Lower leg skin (tissue), 3 donors: ENCODE measurements at regions not wholly inside any gene's neighbourhood (a gene's known extent, or its start where the extent isn't known, plus 50 kb on each side); places are given as distances from the start of the nearest gene placed in this dataset.

Experiments
- CTCF ChIP-seq, 3 donors: fragments of 450-650 bp; IDR thresholded peaks; one replicate each; pipeline ENCODE4 v1.5.1; 2016; ENCODE audit warnings: antibody characterized with exemption in 3 of 3, mild to moderate bottlenecking in 3 of 3, moderate library complexity in 2 of 3
- POLR2A ChIP-seq, 2 donors: fragments of 450-650 bp; IDR thresholded peaks; one replicate each; pipeline ENCODE4 v1.6.1; 2016 to 2017; ENCODE audit warnings: antibody characterized with exemption in 2 of 2, mild to moderate bottlenecking in 1 of 2, moderate library complexity in 1 of 2

DNA sequence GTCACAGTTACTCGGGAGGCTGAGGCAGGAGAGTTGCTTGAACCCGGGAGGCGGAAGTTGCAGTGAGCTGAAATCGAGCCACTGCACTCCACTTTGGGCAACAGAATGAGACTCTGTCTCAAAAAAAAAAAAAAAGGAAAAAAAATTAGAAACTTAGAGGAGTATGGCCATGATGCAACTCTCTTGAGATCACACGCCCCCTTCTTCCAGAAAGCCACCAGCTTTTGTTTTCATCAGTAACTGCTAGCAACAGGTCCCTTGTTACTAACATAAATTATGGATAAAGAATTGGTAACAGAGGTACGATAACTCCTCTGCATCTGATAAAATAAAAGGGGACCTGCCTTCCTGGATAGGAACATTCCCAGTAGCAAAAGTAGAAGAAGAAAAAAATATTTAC, 308.2 kb downstream of the CD83 start:
- TF ChIP-seq CTCF (IDR thresholded peaks at IDR 0.05) (no peak), POLR2A (IDR thresholded peaks at IDR 0.05) (no peak)
